HEK293T (cell line): ENCODE measurements at regions not wholly inside any gene's neighbourhood (a gene's known extent, or its start where the extent isn't known, plus 50 kb on each side); places are given as distances from the start of the nearest gene placed in this dataset.

Experiments
- CTCF ChIA-PET: fragments of 350-600 bp; formaldehyde crosslinking; extraction: SDS; loops from one replicate; lab custom pipeline; 2021; ENCODE audit warnings: antibody characterized with exemption, inconsistent platforms; lab: Yijun Ruan, JAX
- POLR2A ChIA-PET: fragments of 350-600 bp; formaldehyde crosslinking; extraction: SDS; loops from one replicate; lab custom pipeline; 2020; ENCODE audit warnings: antibody characterized with exemption, inconsistent platforms; lab: Yijun Ruan, JAX
- DNase-seq: peaks from one replicate; pipeline ENCODE4 v3.0.0; 2012; ENCODE audit warnings: mixed read lengths; ENCODE audit errors: extremely low spot score
- ARNT ChIP-seq: fragments of 450-650 bp; IDR thresholded peaks from 2 replicates; pipeline ENCODE4 v1.6.1; 2017; ENCODE audit warnings: mild to moderate bottlenecking
- BHLHE40 ChIP-seq: fragments of 450-650 bp; IDR thresholded peaks from 2 replicates; pipeline ENCODE4 v1.6.1; 2016; ENCODE audit warnings: mild to moderate bottlenecking, moderate library complexity, borderline replicate concordance
- CTBP1 ChIP-seq: fragments of 450-650 bp; IDR thresholded peaks from 2 replicates; pipeline ENCODE4 v1.6.1; 2016; ENCODE audit warnings: borderline replicate concordance
- ELF4 ChIP-seq: fragments of 450-650 bp; IDR thresholded peaks from 2 replicates; pipeline ENCODE4 v1.6.1; 2017; ENCODE audit warnings: antibody characterized with exemption
- FOXA1 ChIP-seq: fragments of 450-650 bp; IDR thresholded peaks from 2 replicates; pipeline ENCODE4 v1.6.1; 2016; ENCODE audit warnings: mild to moderate bottlenecking
- FOXK2 ChIP-seq: fragments of 450-650 bp; IDR thresholded peaks from 2 replicates; pipeline ENCODE4 v1.6.1; 2016; ENCODE audit warnings: mild to moderate bottlenecking
- FOXM1 ChIP-seq: fragments of 450-650 bp; IDR thresholded peaks from 2 replicates; pipeline ENCODE4 v1.6.1; 2017; ENCODE audit warnings: mild to moderate bottlenecking, borderline replicate concordance
- HDGF ChIP-seq: fragments of 450-650 bp; IDR thresholded peaks from 2 replicates; pipeline ENCODE4 v1.6.1; 2017; ENCODE audit warnings: antibody characterized with exemption, borderline replicate concordance
- L3MBTL2 ChIP-seq: fragments of 450-650 bp; conservative IDR thresholded peaks from 2 replicates; pipeline ENCODE4 v1.6.1; 2016; ENCODE audit warnings: mild to moderate bottlenecking
- LEF1 ChIP-seq: fragments of 450-650 bp; IDR thresholded peaks from 2 replicates; pipeline ENCODE4 v1.6.1; 2017; ENCODE audit warnings: mild to moderate bottlenecking, borderline replicate concordance
- NFRKB ChIP-seq: fragments of 450-650 bp; IDR thresholded peaks from 2 replicates; pipeline ENCODE4 v1.6.1; 2016; ENCODE audit warnings: mild to moderate bottlenecking, moderate library complexity
- SP1 ChIP-seq: fragments of 450-650 bp; IDR thresholded peaks from 2 replicates; pipeline ENCODE4 v1.6.1; 2017
- SUZ12 ChIP-seq: fragments of 450-650 bp; IDR thresholded peaks from 2 replicates; pipeline ENCODE4 v1.6.1; 2016; ENCODE audit warnings: mild to moderate bottlenecking
- TARDBP ChIP-seq: fragments of 450-650 bp; IDR thresholded peaks from 2 replicates; pipeline ENCODE4 v1.6.1; 2016
- ZNF384 ChIP-seq: fragments of 450-650 bp; IDR thresholded peaks from 2 replicates; pipeline ENCODE4 v1.6.1; 2016
- TF ChIP-seq, protein P1 (sequence below): fragments of 450-650 bp; IDR thresholded peaks from 2 replicates; pipeline ENCODE4 v1.6.1; 2016

DNA sequence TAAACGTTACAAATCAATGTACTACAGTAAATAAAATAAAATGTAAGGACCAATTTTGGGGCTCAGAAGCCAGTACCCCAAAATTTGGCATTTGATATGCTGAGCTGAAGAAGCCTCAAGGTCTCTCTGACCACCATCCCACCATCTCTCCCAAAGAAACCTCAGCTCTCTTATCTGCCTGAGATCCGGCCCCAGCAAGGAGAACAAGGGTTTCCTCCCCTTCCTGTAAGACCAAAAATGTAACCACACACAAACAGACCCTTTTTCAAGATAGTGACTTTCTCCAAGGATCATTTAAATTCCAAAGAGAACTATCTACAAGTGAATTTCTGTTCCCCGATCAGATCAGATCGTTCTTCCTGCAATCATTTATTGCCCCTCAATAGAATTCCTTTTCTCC, 68.1 kb upstream of the SLC45A1 start:
- ChIA-PET CTCF (no interaction called here), POLR2A (no interaction called here)
- no peak for DNase-seq
- TF ChIP-seq FOXA1 (no peak), HDGF (no peak), CTBP1 (no peak), FOXK2 (no peak), SUZ12 (no peak), FOXM1 (no peak), NFRKB (no peak), BHLHE40 (no peak), L3MBTL2 (no peak), ZNF384 (no peak), ELF4 (no peak), SP1 (no peak), ARNT (no peak), LEF1 (no peak), TARDBP (no peak)
- TF ChIP-seq, protein P1, sequence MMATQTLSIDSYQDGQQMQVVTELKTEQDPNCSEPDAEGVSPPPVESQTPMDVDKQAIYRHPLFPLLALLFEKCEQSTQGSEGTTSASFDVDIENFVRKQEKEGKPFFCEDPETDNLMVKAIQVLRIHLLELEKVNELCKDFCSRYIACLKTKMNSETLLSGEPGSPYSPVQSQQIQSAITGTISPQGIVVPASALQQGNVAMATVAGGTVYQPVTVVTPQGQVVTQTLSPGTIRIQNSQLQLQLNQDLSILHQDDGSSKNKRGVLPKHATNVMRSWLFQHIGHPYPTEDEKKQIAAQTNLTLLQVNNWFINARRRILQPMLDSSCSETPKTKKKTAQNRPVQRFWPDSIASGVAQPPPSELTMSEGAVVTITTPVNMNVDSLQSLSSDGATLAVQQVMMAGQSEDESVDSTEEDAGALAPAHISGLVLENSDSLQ = no peak

DNA sequence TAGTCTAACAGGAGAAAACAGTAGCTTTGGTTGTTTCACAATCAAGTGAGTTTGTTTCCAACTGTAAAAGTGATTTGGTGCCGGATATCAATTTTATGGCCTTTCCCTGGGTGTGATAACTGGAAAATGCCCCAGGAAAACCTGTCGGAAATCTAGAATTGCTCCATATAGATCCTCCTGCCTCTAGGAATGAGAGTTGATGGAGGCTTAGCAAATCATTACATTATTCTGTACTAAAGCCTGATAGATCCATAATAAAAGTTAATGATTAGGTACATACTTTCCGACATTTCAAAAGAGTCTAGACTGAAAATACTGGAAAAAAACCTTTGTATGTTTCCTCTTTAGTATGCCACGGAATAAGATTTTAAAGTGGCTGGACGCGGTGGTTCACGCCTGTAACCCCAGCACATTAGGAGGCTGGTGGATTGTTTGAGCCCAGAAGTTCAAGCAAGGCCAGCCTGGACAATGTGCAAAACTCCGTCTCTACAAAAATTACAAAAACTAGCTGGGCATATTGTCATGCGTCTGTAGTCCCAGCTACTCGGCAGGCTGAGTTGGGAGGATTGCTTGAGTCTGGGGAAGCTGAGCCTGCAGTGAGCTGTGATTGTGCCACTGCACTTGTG, 70.0 kb upstream of the SLC45A1 start:
- no peak for DNase-seq
- POLR2A ChIA-PET = no interaction called here
- CTCF ChIA-PET = no interaction called here
- no peak for TF ChIP-seq ARNT
- TF ChIP-seq, protein P1 = no peak
- TF ChIP-seq ELF4 = no peak
- no peak for TF ChIP-seq FOXK2
- no peak for TF ChIP-seq HDGF
- no peak for TF ChIP-seq FOXA1
- no peak for TF ChIP-seq ZNF384
- TF ChIP-seq FOXM1 = no peak
- TF ChIP-seq TARDBP = no peak
- TF ChIP-seq SP1 = no peak
- no peak for TF ChIP-seq SUZ12
- no peak for TF ChIP-seq LEF1
- no peak for TF ChIP-seq L3MBTL2
- TF ChIP-seq NFRKB = no peak

DNA sequence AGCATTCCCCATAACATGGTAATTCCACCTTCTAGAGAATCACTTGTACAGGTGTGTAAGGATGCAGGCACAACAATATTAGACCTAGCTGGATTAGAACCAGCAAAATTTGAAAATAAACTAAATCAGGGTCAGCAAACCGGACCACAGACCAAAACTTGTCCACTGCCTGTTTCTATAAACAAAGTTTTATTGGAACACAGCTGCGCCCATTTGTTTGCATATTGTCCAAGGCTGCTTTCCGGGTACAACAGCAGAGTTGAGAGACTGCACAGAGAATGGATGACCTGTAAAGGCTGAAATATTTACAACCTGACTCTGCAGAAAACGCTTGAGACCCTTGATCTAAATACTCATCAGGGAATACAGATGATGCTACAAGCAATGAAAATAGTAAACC, 73.6 kb upstream of the SLC45A1 start:
- no peak for TF ChIP-seq SP1
- CTCF ChIA-PET = no interaction called here
- DNase-seq = no peak
- POLR2A ChIA-PET = no interaction called here

DNA sequence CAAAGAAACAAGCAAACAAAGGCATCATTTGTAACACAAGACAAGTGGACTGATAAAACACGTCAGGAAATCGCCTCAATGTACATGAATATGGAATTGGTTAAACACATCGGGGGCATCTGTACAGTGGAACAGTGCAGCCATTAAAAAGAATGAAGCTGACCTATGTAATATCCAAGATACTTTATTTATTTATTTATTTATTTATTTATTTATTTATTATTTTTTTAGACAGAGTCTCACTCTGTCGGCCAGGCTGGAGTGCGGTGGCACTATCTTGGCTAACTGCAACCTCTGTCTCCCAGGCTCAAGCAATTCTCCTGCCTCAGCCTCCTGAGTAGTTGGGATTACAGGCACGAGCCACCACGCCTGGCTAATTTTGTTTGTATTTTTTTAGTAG, 75.4 kb upstream of the SLC45A1 start:
- CTCF ChIA-PET = no interaction called here
- DNase-seq = no peak
- no peak for TF ChIP-seq LEF1
- TF ChIP-seq ZNF384 = no peak
- TF ChIP-seq L3MBTL2 = no peak
- no peak for TF ChIP-seq FOXA1
- TF ChIP-seq ARNT = no peak
- no peak for TF ChIP-seq SP1
- TF ChIP-seq FOXM1 = no peak
- POLR2A ChIA-PET = no interaction called here

DNA sequence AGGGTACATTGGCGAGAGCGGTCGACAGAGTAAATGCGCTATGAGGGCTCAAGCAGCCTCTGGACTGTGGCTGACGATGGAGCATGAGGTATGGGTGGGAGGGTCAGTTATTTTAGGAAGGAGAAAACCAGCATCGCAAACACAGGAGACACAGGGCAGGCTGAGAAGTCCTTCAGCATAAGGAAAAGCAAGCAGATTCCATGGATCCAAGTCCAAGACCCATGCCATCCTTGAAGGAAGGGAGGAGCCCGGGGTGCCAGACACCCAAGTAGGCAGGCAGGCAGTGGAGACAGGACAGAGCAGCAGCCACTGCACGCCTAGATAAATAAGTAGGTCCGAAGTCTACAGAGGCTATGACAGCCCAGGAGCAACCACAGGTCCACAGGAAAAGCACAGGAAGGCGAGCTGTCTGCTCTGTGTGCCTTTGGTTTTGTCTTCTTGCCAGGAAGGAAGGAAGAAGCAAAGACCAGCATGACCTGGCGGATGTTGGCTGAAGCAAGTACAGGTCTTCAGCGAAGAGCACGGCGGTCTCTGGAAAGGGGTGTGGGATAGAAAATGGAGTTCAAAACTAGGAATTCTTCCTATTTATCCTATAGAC, 76.4 kb upstream of the SLC45A1 start:
- CTCF ChIA-PET = no interaction called here
- POLR2A ChIA-PET = no interaction called here
- no peak for DNase-seq
- TF ChIP-seq FOXK2 (no peak), HDGF (no peak), SUZ12 (no peak), BHLHE40 (no peak), ELF4 (no peak), CTBP1 (no peak), FOXM1 (no peak), ARNT (no peak), LEF1 (no peak), NFRKB (no peak)

DNA sequence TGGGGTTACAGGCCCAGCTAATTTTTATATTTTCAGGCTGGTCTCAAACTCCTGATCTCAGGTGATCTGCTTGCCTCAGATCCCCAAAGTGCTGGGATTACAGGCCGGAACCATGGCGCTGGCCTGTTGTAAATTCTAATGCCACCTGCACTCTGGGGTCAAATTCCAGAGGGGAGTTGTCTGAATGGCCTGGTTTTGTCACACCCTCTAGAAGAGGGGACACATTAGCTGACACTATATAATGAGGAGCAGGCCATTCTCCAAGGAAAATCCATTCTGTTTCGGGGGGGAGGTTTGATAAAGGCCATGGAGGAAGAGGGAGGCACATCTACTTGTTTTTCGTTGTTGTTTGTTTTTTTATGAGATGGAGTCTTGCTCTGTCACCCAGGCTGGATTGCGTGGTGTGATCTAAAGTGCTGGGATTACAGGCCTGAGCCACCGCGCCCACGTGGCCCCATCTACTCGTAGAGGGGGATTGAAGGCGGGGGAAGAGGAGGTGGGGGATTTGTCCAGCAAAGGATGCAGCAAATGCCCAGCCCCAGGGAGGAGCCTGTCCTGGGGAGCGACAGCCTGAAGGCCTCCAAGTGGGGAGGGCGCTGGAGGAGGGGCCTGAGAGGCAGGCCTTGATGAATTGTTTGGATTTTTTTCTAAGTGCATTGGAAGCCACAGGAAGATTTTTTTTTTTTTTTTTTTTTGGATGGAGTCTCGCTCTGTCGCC, 78.4 kb upstream of the SLC45A1 start:
- TF ChIP-seq ARNT (no peak), HDGF (no peak), SP1 (no peak)
- ChIA-PET POLR2A (interaction anchor here (0.5 kb wide), 1 partner anchor 215 kb away, joined by 3 read pairs; no protein-coding TSS in a partner anchor), CTCF (interaction anchor here (0.5 to 0.7 kb wide), 4 partner anchors 36 to 312 kb away, joined by 3 to 5 read pairs (median 4); no protein-coding TSS in a partner anchor)
- DNase-seq = no peak

DNA sequence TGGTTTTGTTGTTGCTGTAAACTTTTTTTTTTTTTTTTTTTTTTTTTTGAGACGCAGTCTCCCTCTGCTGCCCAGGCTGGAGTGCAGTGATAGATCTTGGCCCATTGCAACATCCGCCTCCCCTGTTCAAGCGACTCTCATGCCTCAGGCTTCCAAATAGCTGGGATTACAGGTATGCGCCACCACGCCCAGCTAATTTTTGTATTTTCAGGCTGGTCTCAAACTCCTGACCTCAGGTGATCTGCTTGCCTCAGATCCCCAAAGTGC, 78.9 kb upstream of the SLC45A1 start:
- ChIA-PET CTCF (interaction anchor here (0.5 to 1.0 kb wide), 4 partner anchors 37 to 312 kb away, joined by 3 to 5 read pairs (median 4); no protein-coding TSS in a partner anchor), POLR2A (interaction anchor here (0.5 kb wide), 1 partner anchor 214 kb away, joined by 3 read pairs; no protein-coding TSS in a partner anchor)
- TF ChIP-seq FOXA1 (no peak), FOXM1 (no peak), TARDBP (no peak), ARNT (no peak)
- DNase-seq = no peak
